PFSK-1 (cell line): ENCODE measurements at regions not wholly inside any gene's neighbourhood (a gene's known extent, or its start where the extent isn't known, plus 50 kb on each side); places are given as distances from the start of the nearest gene placed in this dataset.

Experiments used
- FOXP2 ChIP-seq: optimal IDR thresholded peaks from 2 replicates; pipeline ENCODE3; 2011; ENCODE audit warnings: borderline replicate concordance, control low read depth, inconsistent platforms; ENCODE audit not compliant: insufficient read depth; ENCODE audit errors: extremely low read length, extremely low read depth
- POLR2AphosphoS5 ChIP-seq: IDR thresholded peaks from 2 replicates; pipeline ENCODE4 v1.6.1; 2012; ENCODE audit warnings: low read depth, mild to moderate bottlenecking, control low read depth, low read length, moderate library complexity
- REST ChIP-seq, 2 experiments: IDR thresholded peaks; 2 replicates each; pipeline versions ENCODE4 v1.6.1 to v1.8.0; 2011 to 2012; ENCODE audit warnings: low read depth in 2 of 2, low read length in 2 of 2, control low read depth in 1 of 2, inconsistent platforms in 1 of 2, mild to moderate bottlenecking in 1 of 2, moderate library complexity in 1 of 2; ENCODE audit not compliant: insufficient read depth in 1 of 2
- SIN3A ChIP-seq: IDR thresholded peaks from 2 replicates; pipeline ENCODE4 v1.6.1; 2012; ENCODE audit warnings: mild to moderate bottlenecking, low read length, moderate library complexity, borderline replicate concordance; ENCODE audit not compliant: insufficient read depth
- TAF1 ChIP-seq: IDR thresholded peaks from 2 replicates; pipeline ENCODE4 v1.6.1; 2012; ENCODE audit warnings: low read length, control low read depth, borderline replicate concordance; ENCODE audit not compliant: insufficient read depth

- no peak for TF ChIP-seq REST (IDR thresholded peaks at IDR 0.05; ENCODE audit: insufficient read depth in 1 of 2, low read depth in 2 of 2, low read length in 2 of 2)
- no peak for TF ChIP-seq SIN3A
- no peak for TF ChIP-seq POLR2AphosphoS5
- TF ChIP-seq TAF1 = no peak
- no peak for TF ChIP-seq FOXP2
Observed at GRCh38 chr11:41984023-41984422, 524.6 kb upstream of the LRRC4C start.
